ENCODE measurements at regions not wholly inside any gene's neighbourhood (a gene's known extent, or its start where the extent isn't known, plus 50 kb on each side); places are given as distances from the start of the nearest gene placed in this dataset.
A peak's percentile ranks its signal among the peaks of the same experiment; 100 is the strongest.

DNA sequence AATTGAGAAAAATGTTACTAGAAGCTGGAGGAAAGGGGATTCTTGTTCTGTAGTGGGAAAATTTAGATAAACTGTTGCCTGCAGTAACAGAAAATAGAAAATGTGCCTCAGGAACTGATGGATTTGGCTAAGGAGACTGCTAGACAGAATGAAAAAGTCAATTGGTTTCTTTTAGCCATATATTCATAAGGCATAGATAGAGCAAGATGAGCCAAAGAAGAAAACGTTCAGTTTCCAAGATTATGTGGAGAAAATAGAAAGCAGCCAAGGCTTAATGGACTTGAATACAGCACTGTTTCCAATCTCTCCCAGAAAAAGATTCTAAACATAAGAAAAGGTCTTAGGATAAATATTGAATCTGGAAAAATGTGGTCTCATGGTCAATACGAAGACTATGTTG lies 115.1 kb upstream of the TCF21 start:
- Histone ChIP-seq H3K9ac (ENCODE audit: low read length) (no peak overlapping the region), H3K4me2 (ENCODE audit: low read length) (no peak overlapping the region), H3K27me3 (ENCODE audit: low read length) (no peaks in the 10 kb centered on the region), H3K9me3 (ENCODE audit: low read length) (no peaks in the 10 kb centered on the region), H3K4me1 (ENCODE audit: insufficient read depth, low read length) (peaks cover 16% of the 10 kb centered on the region), H3F3A (ENCODE audit: low read length, unreplicated experiment) (no peaks in the 10 kb centered on the region), H4K20me1 (ENCODE audit: low read length) (no peaks in the 10 kb centered on the region), H3K27ac (ENCODE audit: low read length) (peak overlapping the region; percentile 28; the same call in 1 of the 2 replicates), H3K36me3 (ENCODE audit: low read depth, low read length) (no peaks in the 10 kb centered on the region), H3K4me3 (ENCODE audit: low read length) (no peak overlapping the region), H3K79me2 (ENCODE audit: low read length) (no peaks in the 10 kb centered on the region), H3K9me2 (replicated peaks; ENCODE audit: low read length) (no peaks in the 10 kb centered on the region; the same call in 1 of the 2 replicates), H2AFZ (ENCODE audit: low read length) (peak overlapping the region; percentile 83)
- no peak for ATAC-seq
- ChIA-PET POLR2A (ENCODE audit: unreplicated experiment) (no interaction called here), CTCF (no interaction called here)
- intact Hi-C loops (cut with micrococcal nuclease): no loop called here
- no TSS peak for BruUV-seq (replicated peaks)
- DNase-seq: no peak
- TF ChIP-seq, protein P1, sequence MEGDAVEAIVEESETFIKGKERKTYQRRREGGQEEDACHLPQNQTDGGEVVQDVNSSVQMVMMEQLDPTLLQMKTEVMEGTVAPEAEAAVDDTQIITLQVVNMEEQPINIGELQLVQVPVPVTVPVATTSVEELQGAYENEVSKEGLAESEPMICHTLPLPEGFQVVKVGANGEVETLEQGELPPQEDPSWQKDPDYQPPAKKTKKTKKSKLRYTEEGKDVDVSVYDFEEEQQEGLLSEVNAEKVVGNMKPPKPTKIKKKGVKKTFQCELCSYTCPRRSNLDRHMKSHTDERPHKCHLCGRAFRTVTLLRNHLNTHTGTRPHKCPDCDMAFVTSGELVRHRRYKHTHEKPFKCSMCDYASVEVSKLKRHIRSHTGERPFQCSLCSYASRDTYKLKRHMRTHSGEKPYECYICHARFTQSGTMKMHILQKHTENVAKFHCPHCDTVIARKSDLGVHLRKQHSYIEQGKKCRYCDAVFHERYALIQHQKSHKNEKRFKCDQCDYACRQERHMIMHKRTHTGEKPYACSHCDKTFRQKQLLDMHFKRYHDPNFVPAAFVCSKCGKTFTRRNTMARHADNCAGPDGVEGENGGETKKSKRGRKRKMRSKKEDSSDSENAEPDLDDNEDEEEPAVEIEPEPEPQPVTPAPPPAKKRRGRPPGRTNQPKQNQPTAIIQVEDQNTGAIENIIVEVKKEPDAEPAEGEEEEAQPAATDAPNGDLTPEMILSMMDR (conservative IDR thresholded peaks at IDR 0.05; ENCODE audit: low read depth, low read length): no peak
- TF ChIP-seq EZH2 (IDR thresholded peaks at IDR 0.05; ENCODE audit: low read length, unreplicated experiment) (no peak), EZH2phosphoT487 (IDR thresholded peaks at IDR 0.05; ENCODE audit: borderline replicate concordance, low read length) (no peak)

DNA sequence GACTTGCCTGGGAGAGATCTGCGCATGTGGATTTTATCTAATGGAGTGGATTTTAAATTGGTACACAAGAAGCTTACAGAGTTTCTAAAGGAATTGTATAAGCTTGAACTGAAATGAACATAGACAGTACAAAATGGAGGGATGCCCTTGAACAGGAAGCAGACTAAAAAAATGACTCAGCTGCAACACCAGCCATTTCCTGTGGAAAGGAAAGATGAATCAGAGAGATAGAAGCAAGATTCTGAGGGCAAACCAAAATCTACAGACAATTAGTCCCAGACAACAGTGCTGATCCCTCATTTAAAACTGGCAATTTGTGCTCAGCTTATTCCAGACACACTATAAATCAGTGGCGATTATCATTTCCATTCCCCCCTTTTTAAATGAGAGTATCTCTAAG lies 114.6 kb upstream of the TCF21 start:
- TF ChIP-seq EZH2phosphoT487 (IDR thresholded peaks at IDR 0.05; ENCODE audit: borderline replicate concordance, low read length) (no peak), EZH2 (IDR thresholded peaks at IDR 0.05; ENCODE audit: low read length, unreplicated experiment) (no peak)
- TF ChIP-seq, protein P1 (conservative IDR thresholded peaks at IDR 0.05; ENCODE audit: low read depth, low read length): no peak
- Histone ChIP-seq H3K27ac (ENCODE audit: low read length) (peak overlapping the region; percentile 28; the same call in 1 of the 2 replicates), H2AFZ (ENCODE audit: low read length) (peak overlapping the region; percentile 83), H3K9me3 (ENCODE audit: low read length) (no peaks in the 10 kb centered on the region), H3K9ac (ENCODE audit: low read length) (no peak overlapping the region), H3K79me2 (ENCODE audit: low read length) (no peaks in the 10 kb centered on the region), H4K20me1 (ENCODE audit: low read length) (no peaks in the 10 kb centered on the region), H3K4me2 (ENCODE audit: low read length) (no peak overlapping the region), H3K4me3 (ENCODE audit: low read length) (no peak overlapping the region), H3F3A (ENCODE audit: low read length, unreplicated experiment) (no peaks in the 10 kb centered on the region), H3K36me3 (ENCODE audit: low read depth, low read length) (no peaks in the 10 kb centered on the region), H3K9me2 (replicated peaks; ENCODE audit: low read length) (no peaks in the 10 kb centered on the region; the same call in 1 of the 2 replicates), H3K27me3 (ENCODE audit: low read length) (no peaks in the 10 kb centered on the region), H3K4me1 (ENCODE audit: insufficient read depth, low read length) (peaks cover 11% of the 10 kb centered on the region; the same call in 1 of the 2 replicates)
- ChIA-PET POLR2A (ENCODE audit: unreplicated experiment) (no interaction called here), CTCF (no interaction called here)
- intact Hi-C loops (cut with micrococcal nuclease): no loop called here
- no peak for ATAC-seq
- no TSS peak for BruUV-seq (replicated peaks)
- DNase-seq: peak; percentile 40

DNA sequence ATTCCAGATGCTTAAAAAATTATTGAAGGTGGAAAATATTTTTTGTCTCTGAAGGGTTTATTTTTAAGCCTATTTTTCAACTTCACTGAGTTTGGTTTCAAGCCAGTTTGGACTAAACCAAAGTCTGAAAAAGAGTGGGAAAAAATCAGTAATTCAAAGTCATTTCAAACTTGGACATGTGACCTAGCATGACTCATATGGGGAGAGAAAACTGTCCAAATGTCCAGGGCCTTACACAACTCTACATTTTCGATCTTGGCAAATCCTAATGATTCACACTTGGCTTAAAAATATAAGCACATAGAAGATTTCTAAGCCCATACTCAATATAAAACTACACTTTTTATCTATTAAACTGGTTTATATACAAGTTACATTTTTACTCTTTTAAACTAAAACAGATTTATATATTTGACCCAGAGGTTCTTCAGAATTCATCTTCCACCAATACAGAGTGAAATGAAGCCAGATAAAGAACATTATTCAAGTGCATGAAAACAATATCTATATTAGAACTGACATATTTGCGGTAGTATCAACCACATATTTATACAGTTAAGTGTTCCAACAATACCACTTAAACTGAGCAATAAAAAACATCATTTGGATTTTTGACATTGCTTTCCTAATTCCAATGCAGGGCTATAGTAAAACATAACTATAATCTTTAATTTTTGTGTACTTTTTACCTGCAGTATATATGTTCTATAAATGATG lies 110.3 kb upstream of the TCF21 start:
- TF ChIP-seq, protein P1 (conservative IDR thresholded peaks at IDR 0.05; ENCODE audit: low read depth, low read length): no peak
- no peak for TF ChIP-seq EZH2 (IDR thresholded peaks at IDR 0.05; ENCODE audit: low read length, unreplicated experiment)
- TF ChIP-seq EZH2phosphoT487 (IDR thresholded peaks at IDR 0.05; ENCODE audit: borderline replicate concordance, low read length): no peak
- H3K4me3 ChIP-seq (ENCODE audit: low read length): no peak overlapping the region
- H3K79me2 ChIP-seq (ENCODE audit: low read length): no peaks in the 10 kb centered on the region
- no peaks in the 10 kb centered on the region for H3F3A ChIP-seq (ENCODE audit: low read length, unreplicated experiment)
- POLR2A ChIA-PET (ENCODE audit: unreplicated experiment): no interaction called here
- H4K20me1 ChIP-seq (ENCODE audit: low read length): no peaks in the 10 kb centered on the region
- H3K9me2 ChIP-seq (replicated peaks; ENCODE audit: low read length): no peaks in the 10 kb centered on the region; the same call in 1 of the 2 replicates
- H3K4me1 ChIP-seq (ENCODE audit: insufficient read depth, low read length): peaks cover 7% of the 10 kb centered on the region; the same call in 1 of the 2 replicates
- BruUV-seq (replicated peaks): no TSS peak
- H3K27me3 ChIP-seq (ENCODE audit: low read length): no peaks in the 10 kb centered on the region
- ATAC-seq (no peak), DNase-seq (peak; percentile 23)
- no peak overlapping the region for H3K4me2 ChIP-seq (ENCODE audit: low read length)
- H3K9me3 ChIP-seq (ENCODE audit: low read length): no peaks in the 10 kb centered on the region
- CTCF ChIA-PET: no interaction called here
- H3K36me3 ChIP-seq (ENCODE audit: low read depth, low read length): no peaks in the 10 kb centered on the region
- intact Hi-C loops (cut with micrococcal nuclease): no loop called here
- no peak overlapping the region for H3K27ac ChIP-seq (ENCODE audit: low read length)
- H3K9ac ChIP-seq (ENCODE audit: low read length): no peak overlapping the region
- H2AFZ ChIP-seq (ENCODE audit: low read length): no peak overlapping the region

Data from PC-3 (cell line).